ENCODE measurements at regions not wholly inside any gene's neighbourhood (a gene's known extent, or its start where the extent isn't known, plus 50 kb on each side); places are given as distances from the start of the nearest gene placed in this dataset.
"Not testable (repeated sequence)": the region's sequence is repeated elsewhere in the genome, so short reads cannot be mapped to it uniquely, and the experiment has no call there.

GRCh38 chr7:76684737-76685136, 57.7 kb upstream of the POMZP3 start:
- not testable (repeated sequence) for TF ChIP-seq CTCF, POLR2A, POLR2AphosphoS5 (IDR thresholded peaks at IDR 0.05)
